ENCODE measurements at regions not wholly inside any gene's neighbourhood (a gene's known extent, or its start where the extent isn't known, plus 50 kb on each side); places are given as distances from the start of the nearest gene placed in this dataset.

DNA sequence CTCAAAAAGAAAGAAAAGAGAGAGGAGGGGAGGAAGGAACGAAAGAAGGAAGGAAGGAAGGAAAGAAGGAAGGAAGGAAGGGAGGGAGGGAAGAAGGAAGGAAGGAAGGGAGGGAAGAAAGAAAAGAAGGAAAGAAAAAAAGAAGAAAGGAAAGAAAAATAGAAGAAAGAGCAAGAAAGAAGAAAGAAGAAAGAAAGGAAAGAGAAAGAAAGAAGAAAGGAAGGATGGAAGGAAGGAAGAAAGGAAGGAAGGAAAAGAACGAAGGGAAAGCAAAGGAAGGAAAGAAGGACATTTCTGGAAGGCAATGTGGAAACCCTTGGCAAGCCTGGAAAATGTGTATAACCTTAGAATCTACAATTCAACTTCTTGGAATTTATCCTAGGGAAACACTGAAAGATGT, 150.4 kb upstream of the LHX1 start:
- TF ChIP-seq POLR2A (IDR thresholded peaks at IDR 0.05): no peak
- TF ChIP-seq, protein P1, sequence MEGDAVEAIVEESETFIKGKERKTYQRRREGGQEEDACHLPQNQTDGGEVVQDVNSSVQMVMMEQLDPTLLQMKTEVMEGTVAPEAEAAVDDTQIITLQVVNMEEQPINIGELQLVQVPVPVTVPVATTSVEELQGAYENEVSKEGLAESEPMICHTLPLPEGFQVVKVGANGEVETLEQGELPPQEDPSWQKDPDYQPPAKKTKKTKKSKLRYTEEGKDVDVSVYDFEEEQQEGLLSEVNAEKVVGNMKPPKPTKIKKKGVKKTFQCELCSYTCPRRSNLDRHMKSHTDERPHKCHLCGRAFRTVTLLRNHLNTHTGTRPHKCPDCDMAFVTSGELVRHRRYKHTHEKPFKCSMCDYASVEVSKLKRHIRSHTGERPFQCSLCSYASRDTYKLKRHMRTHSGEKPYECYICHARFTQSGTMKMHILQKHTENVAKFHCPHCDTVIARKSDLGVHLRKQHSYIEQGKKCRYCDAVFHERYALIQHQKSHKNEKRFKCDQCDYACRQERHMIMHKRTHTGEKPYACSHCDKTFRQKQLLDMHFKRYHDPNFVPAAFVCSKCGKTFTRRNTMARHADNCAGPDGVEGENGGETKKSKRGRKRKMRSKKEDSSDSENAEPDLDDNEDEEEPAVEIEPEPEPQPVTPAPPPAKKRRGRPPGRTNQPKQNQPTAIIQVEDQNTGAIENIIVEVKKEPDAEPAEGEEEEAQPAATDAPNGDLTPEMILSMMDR (IDR thresholded peaks at IDR 0.05): no peak
